AG09309 (cell line): ENCODE measurements at regions not wholly inside any gene's neighbourhood (a gene's known extent, or its start where the extent isn't known, plus 50 kb on each side); places are given as distances from the start of the nearest gene placed in this dataset.

ENCODE experiments used
- DNase-seq: peaks from one replicate; pipeline ENCODE4 v3.0.0-alpha.2; 2010; ENCODE audit warnings: low read depth
- H3K4me3 ChIP-seq: 2 replicates; pipeline ENCODE4 v1.5.1; 2011; ENCODE audit warnings: mild to moderate bottlenecking, low read depth, low read length, moderate library complexity; ENCODE audit not compliant: control insufficient read depth
- TF ChIP-seq, protein P1 (sequence below): IDR thresholded peaks from 2 replicates; pipeline ENCODE4 v1.5.1; 2011; ENCODE audit warnings: mild to moderate bottlenecking, low read depth, low read length, inconsistent platforms; ENCODE audit not compliant: insufficient read depth, control insufficient read depth; ENCODE audit errors: missing control alignments

DNA sequence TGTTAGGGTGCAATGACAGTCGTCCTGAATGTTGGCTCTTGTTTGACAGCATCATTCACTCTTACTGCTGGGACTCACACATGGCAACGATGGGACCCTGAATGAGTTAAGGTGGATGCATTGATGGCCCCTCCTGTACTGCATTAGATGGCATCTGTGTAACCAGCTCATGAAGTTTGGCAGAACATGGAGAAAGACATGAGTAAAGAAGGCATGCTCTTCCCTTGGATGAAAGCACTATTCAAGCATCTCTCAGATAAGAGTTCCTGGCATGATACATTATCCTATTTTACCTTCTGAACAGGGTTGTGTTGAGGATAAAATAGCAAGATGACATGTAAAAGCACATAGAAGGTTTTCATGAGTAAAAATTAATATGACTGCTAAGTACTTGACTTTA lies 142.2 kb upstream of the GAS1 start:
- no peak for DNase-seq
- TF ChIP-seq, protein P1, sequence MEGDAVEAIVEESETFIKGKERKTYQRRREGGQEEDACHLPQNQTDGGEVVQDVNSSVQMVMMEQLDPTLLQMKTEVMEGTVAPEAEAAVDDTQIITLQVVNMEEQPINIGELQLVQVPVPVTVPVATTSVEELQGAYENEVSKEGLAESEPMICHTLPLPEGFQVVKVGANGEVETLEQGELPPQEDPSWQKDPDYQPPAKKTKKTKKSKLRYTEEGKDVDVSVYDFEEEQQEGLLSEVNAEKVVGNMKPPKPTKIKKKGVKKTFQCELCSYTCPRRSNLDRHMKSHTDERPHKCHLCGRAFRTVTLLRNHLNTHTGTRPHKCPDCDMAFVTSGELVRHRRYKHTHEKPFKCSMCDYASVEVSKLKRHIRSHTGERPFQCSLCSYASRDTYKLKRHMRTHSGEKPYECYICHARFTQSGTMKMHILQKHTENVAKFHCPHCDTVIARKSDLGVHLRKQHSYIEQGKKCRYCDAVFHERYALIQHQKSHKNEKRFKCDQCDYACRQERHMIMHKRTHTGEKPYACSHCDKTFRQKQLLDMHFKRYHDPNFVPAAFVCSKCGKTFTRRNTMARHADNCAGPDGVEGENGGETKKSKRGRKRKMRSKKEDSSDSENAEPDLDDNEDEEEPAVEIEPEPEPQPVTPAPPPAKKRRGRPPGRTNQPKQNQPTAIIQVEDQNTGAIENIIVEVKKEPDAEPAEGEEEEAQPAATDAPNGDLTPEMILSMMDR: no peak
- no peak overlapping the region for H3K4me3 ChIP-seq

DNA sequence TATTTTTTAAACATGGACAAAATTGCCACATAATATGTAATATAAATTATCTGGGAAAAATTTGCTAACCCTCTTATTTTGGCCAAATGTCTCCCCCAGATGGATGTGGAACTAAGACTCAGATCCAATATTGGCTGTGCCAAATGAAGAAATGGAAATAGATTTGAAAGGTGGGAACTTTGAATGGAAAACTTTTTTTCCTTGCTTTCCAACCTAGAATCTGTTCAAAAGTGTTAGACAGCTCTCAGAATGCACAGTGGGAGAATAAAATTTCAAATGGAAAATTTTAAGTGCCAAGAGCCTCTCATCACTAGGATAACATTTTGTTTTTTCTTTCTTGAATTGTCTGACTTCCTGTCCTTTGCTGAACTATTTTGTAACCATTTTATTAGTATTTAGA lies 142.6 kb upstream of the GAS1 start:
- DNase-seq: no peak
- TF ChIP-seq, protein P1: no peak
- H3K4me3 ChIP-seq: no peak overlapping the region

DNA sequence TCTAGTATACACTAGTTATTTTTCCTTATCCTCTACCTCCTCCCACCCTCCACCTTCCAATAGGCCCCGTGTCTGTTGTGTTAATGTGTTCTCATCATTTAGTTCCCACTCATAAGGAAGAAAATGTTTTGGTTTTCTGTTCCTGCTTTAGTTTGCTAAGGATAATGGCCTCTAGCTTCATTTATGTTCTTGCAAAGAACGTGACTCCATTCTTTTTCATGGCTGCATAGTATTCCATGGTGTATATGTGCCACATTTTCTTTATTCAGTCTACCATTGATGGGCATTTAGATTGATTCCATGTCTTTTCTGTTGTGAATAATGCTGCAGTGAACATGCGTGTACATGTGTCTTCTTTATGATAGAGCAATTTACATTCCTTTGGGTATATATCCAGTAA lies 146.5 kb upstream of the GAS1 start:
- TF ChIP-seq, protein P1: no peak

DNA sequence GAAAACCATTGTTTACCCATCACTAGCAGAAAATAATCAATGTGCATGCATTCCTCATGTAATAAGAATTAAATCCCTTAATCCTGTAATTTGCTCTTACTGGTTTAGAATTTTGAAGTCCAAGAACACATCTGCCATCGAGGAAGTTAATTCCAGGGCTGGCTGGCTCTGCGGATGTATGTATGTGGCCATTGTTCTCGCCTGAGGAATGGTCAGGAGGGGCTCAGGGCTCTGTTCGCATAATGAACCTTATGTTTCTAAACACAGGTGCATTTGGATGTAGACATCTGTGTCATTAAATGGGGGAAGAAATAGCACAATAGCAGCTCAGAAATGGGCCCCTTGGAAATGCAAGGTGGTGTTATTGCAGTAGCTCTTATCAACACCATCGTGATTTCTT lies 148.6 kb upstream of the GAS1 start:
- H3K4me3 ChIP-seq: no peak overlapping the region
- TF ChIP-seq, protein P1: no peak
- no peak for DNase-seq

More for the DNA sequence above, 146.5 kb upstream of the GAS1 start:
- DNase-seq: no peak
- no peak overlapping the region for H3K4me3 ChIP-seq

DNA sequence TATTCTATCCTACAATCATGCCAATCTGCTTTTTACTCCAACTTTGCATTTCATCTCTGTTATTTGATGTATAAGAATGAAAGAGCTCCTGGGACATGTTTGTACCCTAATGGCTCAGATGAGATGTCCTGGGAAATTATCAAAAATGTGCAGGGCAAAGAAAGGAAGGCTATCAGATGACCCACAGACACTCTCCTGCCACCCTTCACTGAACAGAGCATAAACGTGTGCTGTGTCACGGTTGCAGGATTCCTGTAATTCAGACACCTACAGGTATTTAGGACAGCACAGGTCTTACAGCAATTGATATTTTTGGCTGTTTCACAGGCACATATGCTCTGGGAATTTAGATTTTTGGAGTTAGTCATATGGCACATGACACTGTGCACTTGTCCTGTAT lies 149.2 kb upstream of the GAS1 start:
- H3K4me3 ChIP-seq: no peak overlapping the region
- TF ChIP-seq, protein P1: no peak
- DNase-seq: no peak

DNA sequence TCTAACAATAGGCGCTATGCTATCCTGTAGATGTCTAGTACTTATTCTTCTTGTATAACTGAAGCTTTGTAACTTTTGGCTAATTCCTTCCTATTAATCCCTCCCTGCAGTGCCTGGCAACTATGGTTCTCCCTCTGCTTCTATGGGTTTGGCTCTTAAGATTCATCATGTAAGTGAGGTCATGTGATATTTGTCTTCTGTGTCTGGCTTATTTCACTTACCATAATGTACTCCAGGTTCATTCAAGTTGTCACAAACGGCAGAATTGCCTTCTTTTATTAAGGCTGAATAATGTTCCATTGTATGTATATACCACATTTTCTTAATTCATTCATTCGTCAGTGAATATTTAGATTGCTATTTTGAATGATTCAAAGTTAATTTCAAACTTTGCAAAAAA lies 149.9 kb upstream of the GAS1 start:
- TF ChIP-seq, protein P1: no peak
- DNase-seq: no peak

DNA sequence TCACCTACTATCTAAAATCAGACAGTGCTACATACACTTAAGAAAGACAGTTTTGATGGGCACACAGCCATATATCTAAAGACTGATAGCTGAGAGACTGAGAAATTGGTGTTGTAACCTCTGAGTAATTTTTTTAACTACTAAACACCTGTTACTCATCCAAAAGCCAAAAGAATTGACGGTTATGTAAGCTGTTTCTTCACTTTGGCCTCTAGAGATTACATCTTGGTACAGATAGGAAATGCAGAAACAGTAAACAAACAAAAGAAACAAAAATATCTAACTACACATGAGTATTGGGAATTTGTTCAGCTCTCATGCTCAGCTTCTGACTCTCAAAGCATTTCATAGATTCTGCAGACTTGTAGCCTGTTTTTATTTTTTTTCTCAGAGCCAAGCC lies 152.1 kb upstream of the GAS1 start:
- TF ChIP-seq, protein P1: no peak
- H3K4me3 ChIP-seq: no peak overlapping the region
- DNase-seq: no peak

More for the DNA sequence above, 149.9 kb upstream of the GAS1 start:
- no peak overlapping the region for H3K4me3 ChIP-seq
